ENCODE measurements at regions not wholly inside any gene's neighbourhood (a gene's known extent, or its start where the extent isn't known, plus 50 kb on each side); places are given as distances from the start of the nearest gene placed in this dataset.
A peak's percentile ranks its signal among the peaks of the same experiment; 100 is the strongest.

GRCh38 chr12:59980476-59980875 is 384.6 kb downstream of the SLC16A7 start:
- Histone ChIP-seq H3K4me2 (ENCODE audit: low read depth, low read length, poor library complexity, severe bottlenecking) (no peak overlapping the region), H3K36me3 (ENCODE audit: insufficient read depth, low read length) (no peaks in the 10 kb centered on the region), H3K79me2 (ENCODE audit: insufficient read depth, low read length) (no peaks in the 10 kb centered on the region), H3K27me3 (ENCODE audit: insufficient read depth, low read length, poor library complexity, severe bottlenecking) (no peaks in the 10 kb centered on the region), H3K9me3 (ENCODE audit: insufficient read depth, low read depth, low read length) (no peaks in the 10 kb centered on the region), H3K4me3 (ENCODE audit: low read length, poor library complexity, severe bottlenecking) (no peak overlapping the region), H2AFZ (ENCODE audit: low read length) (0 out of 2 replicates have a peak overlapping the region, but pooled peaks have one; percentile 51), H3K9me2 (replicated peaks; ENCODE audit: low read depth, low read length) (no peaks in the 10 kb centered on the region), H4K20me1 (ENCODE audit: insufficient read depth, low read length, poor library complexity, severe bottlenecking) (no peaks in the 10 kb centered on the region), H3K9ac (ENCODE audit: low read depth, low read length, poor library complexity, severe bottlenecking) (no peak overlapping the region), H3F3A (ENCODE audit: low read depth) (no peaks in the 10 kb centered on the region), H3K4me1 (ENCODE audit: insufficient read depth, low read length, poor library complexity, severe bottlenecking) (no peaks in the 10 kb centered on the region)
- TF ChIP-seq, protein P1, sequence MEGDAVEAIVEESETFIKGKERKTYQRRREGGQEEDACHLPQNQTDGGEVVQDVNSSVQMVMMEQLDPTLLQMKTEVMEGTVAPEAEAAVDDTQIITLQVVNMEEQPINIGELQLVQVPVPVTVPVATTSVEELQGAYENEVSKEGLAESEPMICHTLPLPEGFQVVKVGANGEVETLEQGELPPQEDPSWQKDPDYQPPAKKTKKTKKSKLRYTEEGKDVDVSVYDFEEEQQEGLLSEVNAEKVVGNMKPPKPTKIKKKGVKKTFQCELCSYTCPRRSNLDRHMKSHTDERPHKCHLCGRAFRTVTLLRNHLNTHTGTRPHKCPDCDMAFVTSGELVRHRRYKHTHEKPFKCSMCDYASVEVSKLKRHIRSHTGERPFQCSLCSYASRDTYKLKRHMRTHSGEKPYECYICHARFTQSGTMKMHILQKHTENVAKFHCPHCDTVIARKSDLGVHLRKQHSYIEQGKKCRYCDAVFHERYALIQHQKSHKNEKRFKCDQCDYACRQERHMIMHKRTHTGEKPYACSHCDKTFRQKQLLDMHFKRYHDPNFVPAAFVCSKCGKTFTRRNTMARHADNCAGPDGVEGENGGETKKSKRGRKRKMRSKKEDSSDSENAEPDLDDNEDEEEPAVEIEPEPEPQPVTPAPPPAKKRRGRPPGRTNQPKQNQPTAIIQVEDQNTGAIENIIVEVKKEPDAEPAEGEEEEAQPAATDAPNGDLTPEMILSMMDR (conservative IDR thresholded peaks at IDR 0.05; ENCODE audit: low read length) = no peak
- TF ChIP-seq EZH2phosphoT487 (IDR thresholded peaks at IDR 0.05; ENCODE audit: borderline replicate concordance) = no peak

DNA sequence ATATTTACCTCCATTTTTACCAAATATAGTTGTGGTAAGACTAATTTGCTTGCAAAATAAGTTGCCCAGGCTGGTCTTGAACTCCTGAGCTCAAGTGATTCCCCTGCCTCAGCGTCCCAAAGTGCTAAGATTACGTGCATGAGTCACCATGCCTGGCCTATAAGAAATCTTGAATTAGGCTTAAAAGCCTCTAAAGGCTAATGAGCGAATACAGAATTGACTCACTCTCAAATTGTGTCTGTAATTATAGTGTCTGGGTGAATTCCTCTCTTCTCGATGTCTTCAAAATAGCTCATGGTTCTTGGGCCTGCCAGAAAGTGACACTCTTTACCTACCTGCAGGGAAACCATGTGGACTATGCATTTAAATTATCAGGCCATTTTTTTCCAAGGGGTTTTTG is 403.5 kb downstream of the SLC16A7 start:
- no peaks in the 10 kb centered on the region for H3K4me1 ChIP-seq (ENCODE audit: insufficient read depth, low read length, poor library complexity, severe bottlenecking)
- H3K9ac ChIP-seq (ENCODE audit: low read depth, low read length, poor library complexity, severe bottlenecking) = no peak overlapping the region
- no peaks in the 10 kb centered on the region for H3K79me2 ChIP-seq (ENCODE audit: insufficient read depth, low read length)
- no peak overlapping the region for H3K4me3 ChIP-seq (ENCODE audit: low read length, poor library complexity, severe bottlenecking)
- TF ChIP-seq, protein P1 (conservative IDR thresholded peaks at IDR 0.05; ENCODE audit: low read length) = no peak
- TF ChIP-seq EZH2phosphoT487 (IDR thresholded peaks at IDR 0.05; ENCODE audit: borderline replicate concordance) = no peak
- no peaks in the 10 kb centered on the region for H3F3A ChIP-seq (ENCODE audit: low read depth)
- no peak overlapping the region for H2AFZ ChIP-seq (ENCODE audit: low read length)
- no peaks in the 10 kb centered on the region for H4K20me1 ChIP-seq (ENCODE audit: insufficient read depth, low read length, poor library complexity, severe bottlenecking)
- H3K9me2 ChIP-seq (replicated peaks; ENCODE audit: low read depth, low read length) = no peaks in the 10 kb centered on the region
- H3K4me2 ChIP-seq (ENCODE audit: low read depth, low read length, poor library complexity, severe bottlenecking) = no peak overlapping the region
- H3K27me3 ChIP-seq (ENCODE audit: insufficient read depth, low read length, poor library complexity, severe bottlenecking) = no peaks in the 10 kb centered on the region
- no peaks in the 10 kb centered on the region for H3K36me3 ChIP-seq (ENCODE audit: insufficient read depth, low read length)
- H3K9me3 ChIP-seq (ENCODE audit: insufficient read depth, low read depth, low read length) = no peaks in the 10 kb centered on the region

DNA sequence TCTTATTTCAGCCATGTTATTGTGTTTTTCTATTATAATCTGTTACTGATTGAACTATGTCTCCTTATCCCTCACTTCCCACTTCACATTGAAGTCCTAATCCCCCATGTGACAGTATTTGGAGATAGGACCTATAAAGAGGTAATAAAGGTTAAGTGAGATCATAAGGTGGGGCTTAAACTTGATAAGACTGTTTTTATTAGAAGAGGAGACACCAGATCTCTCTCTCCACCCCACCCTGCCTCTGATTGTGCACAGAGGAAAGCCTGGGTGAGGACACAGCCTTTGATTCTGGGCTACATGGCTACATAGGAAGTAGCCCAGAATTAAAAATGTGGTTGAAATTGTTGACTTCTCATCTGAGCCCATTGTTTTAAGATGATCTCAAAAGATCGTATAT is 414.7 kb downstream of the SLC16A7 start:
- Histone ChIP-seq H3K9me3 (ENCODE audit: insufficient read depth, low read depth, low read length) (no peaks in the 10 kb centered on the region), H3K79me2 (ENCODE audit: insufficient read depth, low read length) (no peaks in the 10 kb centered on the region), H3K36me3 (ENCODE audit: insufficient read depth, low read length) (no peaks in the 10 kb centered on the region), H3K27me3 (ENCODE audit: insufficient read depth, low read length, poor library complexity, severe bottlenecking) (no peaks in the 10 kb centered on the region), H3K4me3 (ENCODE audit: low read length, poor library complexity, severe bottlenecking) (no peak overlapping the region), H3F3A (ENCODE audit: low read depth) (no peaks in the 10 kb centered on the region), H3K9ac (ENCODE audit: low read depth, low read length, poor library complexity, severe bottlenecking) (no peak overlapping the region), H2AFZ (ENCODE audit: low read length) (no peak overlapping the region), H3K9me2 (replicated peaks; ENCODE audit: low read depth, low read length) (no peaks in the 10 kb centered on the region), H3K4me1 (ENCODE audit: insufficient read depth, low read length, poor library complexity, severe bottlenecking) (no peaks in the 10 kb centered on the region), H4K20me1 (ENCODE audit: insufficient read depth, low read length, poor library complexity, severe bottlenecking) (no peaks in the 10 kb centered on the region), H3K4me2 (ENCODE audit: low read depth, low read length, poor library complexity, severe bottlenecking) (no peak overlapping the region)
- no peak for TF ChIP-seq EZH2phosphoT487 (IDR thresholded peaks at IDR 0.05; ENCODE audit: borderline replicate concordance)
- TF ChIP-seq, protein P1 (conservative IDR thresholded peaks at IDR 0.05; ENCODE audit: low read length) = no peak

All from Loucy (cell line).